HG03159 (cell line): ENCODE measurements at regions not wholly inside any gene's neighbourhood (a gene's known extent, or its start where the extent isn't known, plus 50 kb on each side); places are given as distances from the start of the nearest gene placed in this dataset.

Source experiments
- ATAC-seq: cut with Tn5 transposase; IDR thresholded peaks from one replicate; pipeline ENCODE4 v1.9.1; 2021; ENCODE audit warnings: mild to moderate bottlenecking, moderate library complexity; ENCODE audit not compliant: unreplicated experiment

DNA sequence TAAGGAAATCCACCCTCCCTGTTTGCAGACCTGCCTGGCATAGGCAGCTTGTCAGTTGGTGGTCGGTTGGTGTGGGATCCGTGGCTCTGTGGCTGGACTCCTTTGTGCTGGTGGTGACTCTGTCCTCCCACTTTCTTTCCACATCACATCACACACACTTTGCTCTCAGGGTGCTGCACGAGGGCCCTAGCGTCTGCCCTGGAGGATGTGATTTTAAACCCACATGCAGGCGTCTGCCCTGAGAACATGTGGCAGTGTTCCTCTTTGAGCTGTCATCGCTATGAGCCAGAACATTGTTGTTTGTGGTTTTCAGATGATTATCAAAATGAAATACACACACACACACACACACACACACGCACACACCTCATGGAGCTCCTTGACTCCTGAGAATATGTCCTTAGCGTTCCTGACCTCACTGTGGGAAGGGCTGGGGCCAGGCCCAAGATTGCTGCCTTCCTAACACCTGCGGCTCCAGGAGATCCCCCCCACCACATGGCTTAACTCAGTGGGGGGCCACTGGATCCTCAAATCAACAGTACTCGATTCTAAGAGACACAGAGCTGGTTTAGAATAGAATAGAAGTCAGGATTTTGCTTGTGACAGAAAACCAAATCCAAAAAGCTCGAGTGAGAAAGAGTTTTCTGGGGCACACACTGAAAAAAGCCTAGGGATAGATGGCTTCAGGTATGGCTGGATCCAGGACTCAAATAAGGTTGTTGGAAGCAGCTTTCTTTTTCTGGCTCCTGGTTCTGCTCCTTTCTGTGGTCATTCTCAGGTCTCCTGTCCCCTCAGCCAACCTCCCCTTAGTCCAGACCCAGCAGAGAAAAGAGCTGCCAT is 54.8 kb downstream of the RTP5 start:
- ATAC-seq = no peak

- ATAC-seq = no peak
These were observed 55.4 kb downstream of the RTP5 start for GRCh38 chr2:241924909-241925250.

- ATAC-seq = no peak
These were observed 55.7 kb downstream of the RTP5 start for GRCh38 chr2:241925277-241925676.

GRCh38 chr2:241925821-241926441 is 56.4 kb downstream of the RTP5 start:
- ATAC-seq = no peak

DNA sequence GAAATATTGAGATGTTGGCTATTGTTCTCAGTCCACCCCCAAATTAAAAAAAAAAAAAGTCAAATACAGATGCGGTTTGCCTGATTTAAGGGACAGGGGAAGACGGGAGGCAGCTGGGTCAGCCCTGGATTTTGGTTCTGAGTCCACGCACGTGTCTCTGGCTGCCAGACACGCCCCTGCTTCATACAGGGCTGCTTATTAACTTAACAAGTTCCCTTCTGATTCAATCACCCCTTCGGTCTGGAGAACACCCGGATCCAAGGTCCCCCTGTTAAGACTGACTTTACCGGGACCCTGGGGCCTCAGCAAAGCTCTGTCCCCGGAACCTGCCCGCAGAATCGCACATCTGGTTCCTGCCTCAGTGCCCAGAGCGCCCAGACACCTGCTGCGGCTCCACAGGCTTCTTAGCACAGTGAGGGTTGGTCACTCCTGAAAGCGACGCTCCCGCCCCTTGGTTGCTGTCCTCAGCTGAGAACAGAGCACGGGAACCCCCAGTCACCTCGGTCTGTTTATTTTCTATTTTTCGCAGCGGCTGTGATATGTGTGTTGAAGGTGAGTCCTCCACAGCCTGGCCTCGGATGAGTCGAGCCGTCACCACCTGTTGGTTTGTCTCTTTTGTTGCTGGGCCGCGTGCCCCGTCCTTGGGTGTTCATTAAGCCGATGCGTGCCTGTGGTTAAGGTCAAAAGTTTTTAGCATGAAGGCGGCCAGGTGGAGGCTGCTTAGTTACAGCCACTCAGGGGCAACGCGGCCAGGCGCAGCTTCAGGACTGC is 57.2 kb downstream of the RTP5 start:
- no peak for ATAC-seq

DNA sequence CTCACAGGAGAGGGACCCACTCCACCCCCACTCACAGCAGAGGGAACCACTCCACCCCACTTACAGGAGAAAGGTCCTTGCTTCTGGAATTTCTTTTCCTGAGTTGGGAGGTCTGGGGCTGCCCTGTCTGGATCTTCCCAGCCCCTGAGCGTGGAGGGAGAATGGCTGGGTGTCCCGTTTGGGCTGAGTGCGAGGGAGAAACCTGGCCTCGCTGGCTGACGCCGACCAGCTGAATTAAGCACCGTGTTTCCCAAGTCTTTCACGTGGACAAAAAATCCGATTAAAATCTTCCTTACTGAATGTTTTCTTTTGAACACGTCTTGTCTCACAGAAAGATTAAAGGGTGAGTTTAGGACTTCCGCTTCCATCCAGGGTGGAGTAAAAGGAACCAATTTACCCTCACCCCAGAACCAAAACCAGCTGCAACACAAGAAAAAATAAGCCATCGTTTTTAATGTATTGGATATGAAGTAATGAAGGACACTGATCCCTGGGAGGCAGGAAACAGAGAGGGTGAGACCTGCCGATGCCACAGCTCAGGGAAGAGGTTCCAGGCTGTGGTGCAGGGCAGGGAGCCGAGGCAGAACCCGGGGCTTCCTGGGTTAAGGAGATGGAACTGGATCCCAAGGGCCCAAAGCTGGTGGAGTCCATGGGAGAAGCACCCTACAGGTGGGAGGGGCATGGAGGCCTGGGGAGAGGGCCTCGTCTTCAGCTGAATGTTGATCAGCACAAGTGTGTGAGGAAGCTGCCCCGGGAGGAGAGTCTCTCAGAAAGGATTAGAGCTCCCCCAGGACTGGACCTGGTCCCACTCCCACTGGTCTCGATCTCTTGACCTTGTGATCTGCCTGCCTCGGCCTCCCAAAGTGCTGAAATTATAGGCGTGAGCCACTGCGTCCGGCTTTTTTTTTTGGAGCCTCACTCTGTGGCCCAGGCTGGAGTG is 60.3 kb downstream of the RTP5 start:
- no peak for ATAC-seq

DNA sequence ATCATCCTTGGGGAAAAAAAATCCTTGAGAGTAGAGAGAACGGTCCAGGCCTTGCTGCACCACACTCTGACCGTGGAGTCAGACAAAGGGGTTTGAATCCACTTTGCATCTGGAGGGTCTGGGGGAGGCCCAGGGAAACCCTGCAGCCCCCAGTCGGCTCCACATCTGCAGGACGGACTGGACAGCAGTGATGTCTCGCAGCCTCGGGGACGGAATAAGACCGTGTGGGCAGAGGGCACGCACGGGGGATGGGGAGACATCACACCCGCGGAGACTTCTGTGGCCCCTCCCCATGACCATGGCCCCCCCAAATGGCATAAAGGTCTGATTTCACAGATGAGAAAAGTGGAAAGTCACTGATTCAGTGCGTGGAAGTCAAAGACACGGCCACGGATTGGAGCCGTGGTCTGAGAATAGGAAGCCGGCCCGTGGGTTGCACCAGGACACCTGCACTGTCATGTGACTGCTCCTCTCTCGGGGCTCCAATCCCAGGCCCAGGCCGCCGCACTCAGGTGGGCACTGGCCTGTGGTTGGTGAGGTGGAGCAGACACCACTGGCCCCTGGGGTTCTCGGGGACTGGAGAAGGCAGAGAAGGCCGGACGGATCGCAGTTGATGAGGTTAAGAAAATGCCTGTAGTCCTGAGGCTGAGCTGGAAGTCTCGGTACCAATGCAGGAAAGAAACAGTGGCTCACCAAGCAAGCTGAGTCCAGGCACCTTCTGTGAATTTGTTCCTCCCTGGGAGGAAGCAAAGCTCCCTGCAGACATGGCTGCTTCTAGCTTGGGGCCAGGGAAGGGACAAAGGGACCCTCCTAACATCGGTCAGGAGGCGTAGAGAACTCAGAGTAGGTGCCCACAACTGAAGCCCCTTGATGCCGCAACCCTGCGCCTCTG is 61.8 kb downstream of the RTP5 start:
- no peak for ATAC-seq

DNA sequence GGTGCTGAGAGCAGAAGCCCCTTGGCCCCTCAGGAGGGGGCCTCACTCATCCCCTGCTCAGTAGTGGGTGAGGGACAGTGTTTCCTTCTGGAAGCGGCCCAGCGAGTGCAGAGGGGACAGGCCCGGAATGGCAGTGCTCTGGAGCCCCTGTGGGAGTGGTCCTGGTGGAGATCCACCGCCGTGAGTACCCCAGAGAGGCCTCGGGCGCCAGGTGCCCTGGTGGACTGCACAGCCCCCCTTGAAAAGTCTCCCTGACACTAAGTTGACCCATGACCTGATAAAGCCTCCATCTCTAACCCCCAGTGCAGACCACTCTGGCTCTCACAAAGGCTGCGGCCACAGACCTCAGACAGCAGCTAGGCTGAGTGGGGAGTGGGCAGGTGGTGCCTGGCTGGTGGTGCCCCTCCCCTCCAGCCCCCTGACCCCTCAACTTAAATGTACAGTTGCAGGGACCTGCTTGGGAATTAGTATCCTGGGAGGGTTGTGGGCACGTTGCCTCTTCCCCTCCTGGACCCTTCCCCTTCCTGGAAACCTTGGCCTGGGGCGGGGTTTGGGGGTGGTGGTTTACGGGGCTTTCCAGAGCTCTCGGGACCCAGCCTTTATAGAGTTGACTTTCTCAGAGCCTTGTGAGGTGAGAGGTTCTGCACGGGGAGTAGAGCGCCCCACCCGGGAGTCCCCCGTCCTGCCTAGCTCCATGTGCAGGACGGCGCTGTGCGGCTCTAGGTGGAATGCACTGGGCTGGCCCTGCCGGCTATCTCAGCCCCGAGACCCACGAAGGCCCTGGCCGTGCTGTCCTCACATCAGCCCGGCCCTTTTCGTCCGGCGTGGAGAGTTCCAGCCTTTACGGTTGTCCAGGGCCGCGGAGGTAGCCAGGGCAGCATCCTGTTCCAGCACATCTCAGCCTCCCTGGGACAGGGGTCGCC is 62.7 kb downstream of the RTP5 start:
- no peak for ATAC-seq

GRCh38 chr2:241932899-241933178 is 63.3 kb downstream of the RTP5 start:
- no peak for ATAC-seq

- ATAC-seq = no peak
These were observed 63.8 kb downstream of the RTP5 start for GRCh38 chr2:241933179-241933911.

- ATAC-seq = no peak
These were observed 65.8 kb downstream of the RTP5 start for GRCh38 chr2:241935314-241935713.

DNA sequence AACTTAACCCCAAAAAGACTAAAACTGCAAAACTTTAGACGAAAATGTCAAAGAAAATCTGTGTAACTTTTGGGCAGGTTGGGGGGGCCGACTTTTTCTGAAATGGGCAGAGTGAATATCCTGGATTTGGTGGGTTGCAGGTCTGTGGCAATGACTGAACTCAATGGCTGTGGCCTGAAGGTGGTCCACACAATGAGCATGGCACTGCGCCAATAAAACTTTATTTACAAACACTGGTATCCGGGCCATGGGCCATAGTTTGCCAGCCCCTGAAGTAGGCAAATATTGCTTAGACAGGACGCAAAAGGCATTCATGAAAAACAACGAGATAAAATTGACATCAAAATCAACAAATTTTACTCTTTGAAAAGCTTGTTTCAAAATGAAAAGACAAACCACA is 66.2 kb downstream of the RTP5 start:
- ATAC-seq = no peak

GRCh38 chr2:241936457-241937133 is 67.1 kb downstream of the RTP5 start:
- no peak for ATAC-seq

DNA sequence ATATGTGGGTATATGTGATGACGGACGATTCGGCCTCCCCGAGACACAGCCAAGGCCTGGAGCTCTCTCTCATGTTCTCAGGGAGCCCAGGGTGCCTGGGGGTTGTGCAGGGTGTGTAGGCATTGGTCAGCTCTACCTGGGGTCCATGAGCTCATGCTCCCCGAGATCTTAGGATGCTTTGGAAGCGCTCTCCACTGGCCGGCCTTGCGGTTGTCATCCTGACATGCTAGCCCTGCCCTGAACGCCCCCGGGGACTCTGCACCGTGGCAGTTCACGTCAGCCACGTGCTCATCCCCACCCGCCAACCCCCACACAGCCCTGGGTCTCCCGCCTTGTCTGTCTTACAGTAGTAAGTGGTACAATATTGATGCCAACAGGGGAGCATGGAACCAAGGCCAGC is 67.8 kb downstream of the RTP5 start:
- no peak for ATAC-seq

DNA sequence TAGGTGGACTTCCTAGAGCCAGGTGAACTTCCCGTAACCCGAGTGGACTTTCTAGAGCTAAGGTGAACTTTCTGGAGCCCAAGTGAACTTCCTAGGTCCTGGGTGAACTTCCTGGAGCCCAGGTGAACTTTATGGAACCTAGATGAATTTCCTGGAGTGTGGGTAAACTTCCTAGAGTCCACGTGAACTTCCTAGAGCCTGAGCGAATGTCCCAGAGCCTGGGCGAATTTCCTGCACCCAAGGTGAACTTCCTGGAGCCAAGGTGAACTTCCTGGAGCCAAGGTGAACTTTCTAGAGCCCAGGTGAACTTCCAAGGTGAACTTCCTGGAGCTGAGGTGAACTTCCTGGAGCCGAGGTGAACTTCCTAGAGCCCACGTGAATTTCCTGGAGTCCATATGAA is 70.0 kb downstream of the RTP5 start:
- ATAC-seq = no peak

GRCh38 chr2:241940329-241940728 is 70.8 kb downstream of the RTP5 start:
- no peak for ATAC-seq

- ATAC-seq = no peak
These were observed 72.3 kb downstream of the RTP5 start for GRCh38 chr2:241941691-241942301.
